Activated T-helper 2 cell treated with anti-CD3 and anti-CD28 coated beads, Interferon-gamma antibody, Interleukin-2, Interleukin-4, amounts not matched to agents 10 μg/mL and 5 μg/mL and 100 μg/mL, durations not matched to agents 14 hours and 24 hours and 36 hours (primary cell): ENCODE measurements at regions not wholly inside any gene's neighbourhood (a gene's known extent, or its start where the extent isn't known, plus 50 kb on each side); places are given as distances from the start of the nearest gene placed in this dataset.
"Not testable (repeated sequence)": the region's sequence is repeated elsewhere in the genome, so short reads cannot be mapped to it uniquely, and the experiment has no call there.

Experiments used
- DNase-seq: peaks from one replicate; pipeline ENCODE4 v3.0.0; 2021; ENCODE audit warnings: low spot score
- H3K27ac Mint-ChIP-seq: one replicate; pipeline ENCODE4 v1.8.0; 2021; ENCODE audit warnings: mixed read lengths
- H3K27me3 Mint-ChIP-seq: one replicate; pipeline ENCODE4 v1.8.0; 2021; ENCODE audit warnings: low read depth, mixed read lengths
- H3K36me3 Mint-ChIP-seq: one replicate; pipeline ENCODE4 v1.8.0; 2021; ENCODE audit warnings: low read depth, mixed read lengths
- H3K4me1 Mint-ChIP-seq: one replicate; pipeline ENCODE4 v1.8.0; 2021; ENCODE audit warnings: low read depth, mixed read lengths
- H3K4me3 Mint-ChIP-seq: one replicate; pipeline ENCODE4 v1.8.0; 2021; ENCODE audit warnings: low read depth, mild to moderate bottlenecking, moderate library complexity, mixed read lengths
- H3K9me3 Mint-ChIP-seq: one replicate; pipeline ENCODE4 v1.8.0; 2021; ENCODE audit warnings: mixed read lengths
- intact Hi-C: fragments of 100-400 bp; cut with micrococcal nuclease; formaldehyde crosslinking; loops from one replicate; pipeline ENCODE4 v1.15.1; 2023

GRCh38 chr4:29082684-29083083, 1637.5 kb upstream of the PCDH7 start:
- H3K27ac Mint-ChIP-seq = no peak overlapping the region
- intact Hi-C loops = no loop called here
- no peak overlapping the region for H3K4me3 Mint-ChIP-seq
- DNase-seq = no peak
- H3K4me1 Mint-ChIP-seq = no peaks in the 10 kb centered on the region
- no peaks in the 10 kb centered on the region for H3K27me3 Mint-ChIP-seq
- H3K36me3 Mint-ChIP-seq = no peaks in the 10 kb centered on the region
- peaks cover 22% of the 10 kb centered on the region for H3K9me3 Mint-ChIP-seq

GRCh38 chr4:29085748-29086147, 1634.4 kb upstream of the PCDH7 start:
- Mint-ChIP-seq H3K4me1 (no peaks in the 10 kb centered on the region), H3K9me3 (peaks cover 20% of the 10 kb centered on the region), H3K4me3 (no peak overlapping the region), H3K27ac (no peak overlapping the region), H3K36me3 (no peaks in the 10 kb centered on the region), H3K27me3 (no peaks in the 10 kb centered on the region)
- DNase-seq = no peak
- intact Hi-C loops = no loop called here

GRCh38 chr4:29104694-29105093, 1615.5 kb upstream of the PCDH7 start:
- peaks cover 17% of the 10 kb centered on the region for H3K9me3 Mint-ChIP-seq

DNA sequence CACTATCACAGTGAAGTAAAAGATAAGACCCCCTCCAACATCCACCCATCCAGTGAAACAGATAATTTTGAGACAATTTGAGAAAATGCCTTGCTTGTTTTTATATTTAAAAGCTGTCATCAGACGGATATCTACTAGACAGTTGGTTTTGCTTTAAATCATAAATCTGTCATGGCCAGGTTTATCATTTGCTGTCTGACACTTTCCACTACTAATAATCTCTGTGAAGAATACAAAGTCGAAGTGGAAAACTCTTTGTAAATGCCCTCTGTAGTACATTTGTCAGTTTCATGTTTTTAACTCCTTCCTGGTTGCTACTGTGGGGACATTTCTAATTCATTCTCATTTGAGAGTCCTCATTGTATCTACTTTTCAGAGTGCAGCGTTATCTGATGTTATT, 1606.2 kb upstream of the PCDH7 start:
- Mint-ChIP-seq H3K9me3 (peaks cover 27% of the 10 kb centered on the region), H3K27ac (no peak overlapping the region), H3K36me3 (no peaks in the 10 kb centered on the region), H3K4me1 (no peaks in the 10 kb centered on the region), H3K27me3 (no peaks in the 10 kb centered on the region), H3K4me3 (no peak overlapping the region)
- intact Hi-C loops = no loop called here
- no peak for DNase-seq

More at GRCh38 chr4:29104694-29105093, 1615.5 kb upstream of the PCDH7 start:
- no peak overlapping the region for H3K4me3 Mint-ChIP-seq
- intact Hi-C loops = no loop called here
- H3K4me1 Mint-ChIP-seq = no peaks in the 10 kb centered on the region
- H3K36me3 Mint-ChIP-seq = no peaks in the 10 kb centered on the region
- H3K27me3 Mint-ChIP-seq = no peaks in the 10 kb centered on the region
- no peak for DNase-seq
- H3K27ac Mint-ChIP-seq = no peak overlapping the region

- intact Hi-C loops, H3K4me1 Mint-ChIP-seq, H3K27me3 Mint-ChIP-seq, H3K36me3 Mint-ChIP-seq, H3K27ac Mint-ChIP-seq, DNase-seq, H3K4me3 Mint-ChIP-seq: not testable (repeated sequence)
- peaks cover 29% of the 10 kb centered on the region for H3K9me3 Mint-ChIP-seq
Observed at GRCh38 chr4:29117231-29117722, 1602.9 kb upstream of the PCDH7 start.

DNA sequence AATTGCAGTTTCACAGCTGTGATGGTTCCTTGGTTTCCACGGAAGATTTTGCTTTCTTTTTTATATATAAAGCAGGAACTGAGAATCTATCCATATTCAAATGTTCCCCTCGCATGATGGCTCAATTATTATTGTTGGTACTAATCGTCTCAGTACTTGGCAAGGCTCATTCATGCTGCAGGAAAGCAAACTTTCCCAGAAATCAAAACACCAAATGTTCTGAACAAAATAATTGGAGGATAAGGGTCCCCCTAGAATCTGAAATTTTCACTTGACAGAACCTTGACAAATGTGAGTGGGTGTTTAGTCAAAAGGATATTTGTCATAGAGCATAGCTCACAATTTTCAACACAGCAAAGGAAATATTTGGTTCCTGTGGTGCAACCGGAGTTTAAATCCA, 1598.6 kb upstream of the PCDH7 start:
- no peaks in the 10 kb centered on the region for H3K27me3 Mint-ChIP-seq
- no peak overlapping the region for H3K27ac Mint-ChIP-seq
- no peaks in the 10 kb centered on the region for H3K36me3 Mint-ChIP-seq
- H3K4me3 Mint-ChIP-seq = no peak overlapping the region
- no peaks in the 10 kb centered on the region for H3K4me1 Mint-ChIP-seq
- DNase-seq = no peak
- intact Hi-C loops = no loop called here
- H3K9me3 Mint-ChIP-seq = peaks cover 28% of the 10 kb centered on the region

- no peak for DNase-seq
- H3K9me3 Mint-ChIP-seq = peaks cover 49% of the 10 kb centered on the region
- no peak overlapping the region for H3K4me3 Mint-ChIP-seq
- H3K36me3 Mint-ChIP-seq = no peaks in the 10 kb centered on the region
- intact Hi-C loops = no loop called here
- no peaks in the 10 kb centered on the region for H3K4me1 Mint-ChIP-seq
- no peak overlapping the region for H3K27ac Mint-ChIP-seq
- H3K27me3 Mint-ChIP-seq = no peaks in the 10 kb centered on the region
Observed at GRCh38 chr4:29128810-29129209, 1591.4 kb upstream of the PCDH7 start.

DNA sequence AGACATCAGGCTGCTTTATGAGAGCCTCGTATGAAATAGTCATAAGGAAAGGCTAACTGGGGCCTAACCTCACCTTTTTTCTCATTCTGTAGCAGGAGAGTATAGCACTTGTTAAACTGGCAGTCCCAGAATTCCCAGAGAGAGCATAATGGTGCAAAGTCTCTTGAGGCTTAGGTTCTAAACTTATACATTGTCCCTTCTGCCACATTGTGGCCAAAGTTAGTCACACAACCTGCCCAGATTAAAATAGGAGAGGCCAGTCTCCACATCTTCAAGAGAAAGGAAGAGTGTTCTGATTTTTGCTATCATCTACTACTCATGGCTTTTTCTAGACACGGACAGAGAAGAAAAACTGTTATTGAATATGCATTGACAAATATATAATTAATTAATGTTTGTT, 1588.9 kb upstream of the PCDH7 start:
- DNase-seq = no peak
- Mint-ChIP-seq H3K36me3 (no peaks in the 10 kb centered on the region), H3K4me1 (no peaks in the 10 kb centered on the region), H3K27ac (no peak overlapping the region), H3K4me3 (no peak overlapping the region), H3K27me3 (no peaks in the 10 kb centered on the region), H3K9me3 (peaks cover 48% of the 10 kb centered on the region)
- intact Hi-C loops = no loop called here

DNA sequence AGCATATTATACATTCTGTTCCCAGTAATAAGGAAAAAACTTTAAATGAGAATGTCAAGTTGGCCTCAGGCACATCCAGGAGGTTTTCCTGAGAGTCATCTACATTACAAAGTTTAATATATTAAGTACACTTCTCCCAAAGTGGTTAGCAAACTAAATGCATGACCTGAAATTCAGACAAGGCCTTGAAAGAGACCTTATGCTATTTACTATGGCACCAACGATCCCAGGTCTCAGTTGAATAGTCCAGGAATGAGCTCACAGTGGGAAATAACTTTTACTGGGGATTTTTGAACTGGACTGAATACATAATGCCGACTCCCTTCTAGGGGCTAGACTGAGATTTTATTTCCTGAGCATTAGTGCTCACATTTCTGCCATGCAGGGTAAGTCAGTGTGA, 1577.5 kb upstream of the PCDH7 start:
- no peak for DNase-seq
- Mint-ChIP-seq H3K4me1 (no peaks in the 10 kb centered on the region), H3K4me3 (no peak overlapping the region), H3K27me3 (no peaks in the 10 kb centered on the region), H3K27ac (no peak overlapping the region), H3K9me3 (peaks cover 15% of the 10 kb centered on the region), H3K36me3 (no peaks in the 10 kb centered on the region)
- intact Hi-C loops = no loop called here

DNA sequence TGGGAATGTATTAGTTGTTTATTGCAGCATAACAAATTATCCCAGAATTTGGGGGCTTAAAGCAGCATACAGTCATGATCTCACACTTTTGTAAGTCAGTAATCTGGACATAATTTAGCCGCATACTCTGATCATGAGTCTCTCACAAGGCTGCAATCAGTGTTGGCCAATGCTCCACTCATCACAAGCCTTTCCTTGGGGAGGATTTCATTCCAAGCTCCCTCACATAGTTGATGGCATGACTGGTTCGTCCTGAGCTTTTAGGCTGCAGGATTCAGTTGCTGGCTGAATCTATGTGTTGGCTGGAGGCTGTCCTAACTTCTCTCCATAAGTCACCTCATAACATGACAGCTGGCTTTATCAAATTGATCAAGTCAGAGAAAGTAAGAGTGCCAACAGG, 1568.6 kb upstream of the PCDH7 start:
- Mint-ChIP-seq H3K27ac (no peak overlapping the region), H3K4me3 (no peak overlapping the region), H3K36me3 (no peaks in the 10 kb centered on the region), H3K9me3 (peaks cover 39% of the 10 kb centered on the region), H3K27me3 (no peaks in the 10 kb centered on the region), H3K4me1 (no peaks in the 10 kb centered on the region)
- intact Hi-C loops = no loop called here
- no peak for DNase-seq

DNA sequence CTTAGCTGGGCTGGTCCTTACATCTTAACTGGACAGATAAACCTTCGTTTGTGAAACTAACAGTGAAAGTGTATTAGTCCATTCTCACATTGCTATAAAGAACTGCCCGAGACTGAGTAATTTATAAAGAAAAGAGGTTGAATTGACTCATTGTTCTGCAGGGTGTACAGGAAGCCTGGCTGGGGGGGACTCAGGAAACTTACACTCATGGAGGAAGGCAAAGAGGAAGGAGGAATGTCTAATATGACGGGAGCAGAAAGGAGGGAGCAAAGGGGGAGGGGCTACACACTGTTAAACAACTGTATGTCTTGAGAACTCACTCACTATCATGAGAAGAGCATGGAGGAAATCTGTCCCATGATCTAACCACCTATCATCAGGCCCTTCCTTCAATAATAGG, 1566.5 kb upstream of the PCDH7 start:
- Mint-ChIP-seq H3K27me3 (no peaks in the 10 kb centered on the region), H3K4me1 (no peaks in the 10 kb centered on the region), H3K27ac (no peak overlapping the region), H3K4me3 (no peak overlapping the region), H3K36me3 (no peaks in the 10 kb centered on the region), H3K9me3 (peaks cover 35% of the 10 kb centered on the region)
- no peak for DNase-seq
- intact Hi-C loops = no loop called here

DNA sequence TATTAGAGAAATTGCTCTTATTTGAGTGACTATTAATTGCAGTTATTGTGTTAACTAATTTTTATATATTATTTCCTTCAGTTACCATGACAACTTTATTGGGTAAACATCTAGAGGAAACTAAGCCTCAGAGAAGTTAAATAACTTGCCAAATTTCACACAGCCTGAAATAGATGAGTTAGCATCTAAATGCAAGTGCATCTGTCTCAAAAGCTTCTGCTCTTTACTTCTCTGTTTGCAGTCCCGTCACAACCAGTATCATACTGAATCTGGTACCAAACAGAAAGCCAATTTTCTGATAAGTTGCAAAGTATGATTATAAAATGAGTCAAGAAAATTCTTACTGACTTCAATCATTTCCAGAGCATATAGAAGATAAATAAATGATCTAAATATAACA, 1544.9 kb upstream of the PCDH7 start:
- no peak for DNase-seq
- Mint-ChIP-seq H3K4me3 (no peak overlapping the region), H3K27me3 (no peaks in the 10 kb centered on the region), H3K27ac (no peak overlapping the region), H3K36me3 (no peaks in the 10 kb centered on the region), H3K4me1 (no peaks in the 10 kb centered on the region), H3K9me3 (peaks cover 29% of the 10 kb centered on the region)
- intact Hi-C loops = no loop called here

- Mint-ChIP-seq H3K27me3 (no peaks in the 10 kb centered on the region), H3K36me3 (no peaks in the 10 kb centered on the region), H3K9me3 (peaks cover 29% of the 10 kb centered on the region), H3K4me1 (no peaks in the 10 kb centered on the region), H3K27ac (no peak overlapping the region), H3K4me3 (no peak overlapping the region)
- no peak for DNase-seq
- intact Hi-C loops = no loop called here
Observed at GRCh38 chr4:29199025-29199424, 1521.1 kb upstream of the PCDH7 start.

DNA sequence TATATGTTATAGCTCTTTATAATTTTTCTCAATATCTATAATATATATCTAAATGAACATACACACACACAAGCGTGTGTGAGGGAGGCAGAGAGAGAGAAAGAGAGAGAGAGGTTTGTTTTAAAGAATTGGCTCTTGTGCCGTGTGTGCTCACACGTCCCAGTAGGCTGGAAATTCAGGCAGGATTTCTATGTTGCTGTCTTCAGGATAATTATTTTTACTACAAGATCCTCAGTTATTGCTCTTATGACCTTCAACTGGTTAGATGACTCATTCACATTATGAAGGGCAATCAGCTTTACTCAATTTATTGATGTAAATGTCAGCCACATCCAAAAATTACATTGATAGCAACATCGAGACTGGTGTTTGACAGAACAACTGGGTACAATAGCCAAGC, 1520.7 kb upstream of the PCDH7 start:
- H3K4me1 Mint-ChIP-seq = no peaks in the 10 kb centered on the region
- no peaks in the 10 kb centered on the region for H3K27me3 Mint-ChIP-seq
- H3K4me3 Mint-ChIP-seq = no peak overlapping the region
- peaks cover 25% of the 10 kb centered on the region for H3K9me3 Mint-ChIP-seq
- intact Hi-C loops = no loop called here
- H3K27ac Mint-ChIP-seq = no peak overlapping the region
- DNase-seq = no peak
- H3K36me3 Mint-ChIP-seq = no peaks in the 10 kb centered on the region
